OCI-LY3 (cell line): ENCODE measurements at regions not wholly inside any gene's neighbourhood (a gene's known extent, or its start where the extent isn't known, plus 50 kb on each side); places are given as distances from the start of the nearest gene placed in this dataset.

Experiments used
- H2AFZ ChIP-seq: fragments of 200-600, 300-600 bp; shearing (Covaris generic); 2 replicates; pipeline ENCODE4 v1.6.0; 2014; ENCODE audit warnings: antibody characterized with exemption, low read depth, low read length
- H3K27ac ChIP-seq: fragments of 200-600, 300-600 bp; sonication (generic); 2 replicates; pipeline ENCODE4 v1.5.1; 2014; ENCODE audit warnings: mild to moderate bottlenecking, low read length, moderate library complexity, mixed read lengths
- H3K27me3 ChIP-seq: fragments of 200-600, 300-600 bp; sonication (generic); 2 replicates; pipeline ENCODE4 v1.6.1; 2014; ENCODE audit warnings: low read depth, low read length, mixed read lengths
- H3K36me3 ChIP-seq: fragments of 200-600, 300-600 bp; sonication (generic); replicated peaks from 2 replicates; pipeline ENCODE3; 2014; ENCODE audit warnings: low read depth, low read length, mixed read lengths
- H3K4me1 ChIP-seq: fragments of 300-600, 200-600 bp; sonication (generic); 2 replicates; pipeline ENCODE4 v1.6.1; 2014; ENCODE audit warnings: low read length, mixed read lengths
- H3K4me2 ChIP-seq: fragments of 200-600, 300-600 bp; sonication (generic); 2 replicates; pipeline ENCODE4 v1.6.1; 2014; ENCODE audit warnings: low read length, mixed read lengths
- H3K4me3 ChIP-seq: fragments of 300-600, 200-600 bp; sonication (generic); 2 replicates; pipeline ENCODE4 v1.5.1; 2014; ENCODE audit warnings: antibody characterized with exemption, mild to moderate bottlenecking, low read length, moderate library complexity
- H3K79me2 ChIP-seq: fragments of 300-600, 200-600 bp; shearing (Covaris generic); 2 replicates; pipeline ENCODE4 v1.6.1; 2014; ENCODE audit warnings: mild to moderate bottlenecking, low read length, mixed read lengths
- H3K9ac ChIP-seq: fragments of 300-600, 200-600 bp; shearing (Covaris generic); 2 replicates; pipeline ENCODE4 v1.6.0; 2014; ENCODE audit warnings: mild to moderate bottlenecking, low read length, moderate library complexity
- H3K9me3 ChIP-seq: fragments of 200-600, 300-600 bp; shearing (Covaris generic); 2 replicates; pipeline ENCODE4 v1.6.1; 2014; ENCODE audit warnings: low read length, mixed read lengths; ENCODE audit not compliant: insufficient read depth
- H4K20me1 ChIP-seq: fragments of 200-600, 300-600 bp; sonication (generic); 2 replicates; pipeline ENCODE4 v1.6.1; 2016; ENCODE audit warnings: low read length, mixed read lengths; ENCODE audit not compliant: insufficient read depth
- CTCF ChIP-seq: fragments of 200-600, 300-600 bp; sonication (generic); IDR thresholded peaks from 2 replicates; pipeline ENCODE4 v1.5.1; 2014; ENCODE audit warnings: antibody characterized with exemption, low read length, low read depth
- EZH2phosphoT487 ChIP-seq: fragments of 200-600 bp; shearing (Covaris generic); IDR thresholded peaks from 2 replicates; pipeline ENCODE4 v1.6.1; 2018; ENCODE audit warnings: antibody characterized with exemption, mixed run types, low read depth

DNA sequence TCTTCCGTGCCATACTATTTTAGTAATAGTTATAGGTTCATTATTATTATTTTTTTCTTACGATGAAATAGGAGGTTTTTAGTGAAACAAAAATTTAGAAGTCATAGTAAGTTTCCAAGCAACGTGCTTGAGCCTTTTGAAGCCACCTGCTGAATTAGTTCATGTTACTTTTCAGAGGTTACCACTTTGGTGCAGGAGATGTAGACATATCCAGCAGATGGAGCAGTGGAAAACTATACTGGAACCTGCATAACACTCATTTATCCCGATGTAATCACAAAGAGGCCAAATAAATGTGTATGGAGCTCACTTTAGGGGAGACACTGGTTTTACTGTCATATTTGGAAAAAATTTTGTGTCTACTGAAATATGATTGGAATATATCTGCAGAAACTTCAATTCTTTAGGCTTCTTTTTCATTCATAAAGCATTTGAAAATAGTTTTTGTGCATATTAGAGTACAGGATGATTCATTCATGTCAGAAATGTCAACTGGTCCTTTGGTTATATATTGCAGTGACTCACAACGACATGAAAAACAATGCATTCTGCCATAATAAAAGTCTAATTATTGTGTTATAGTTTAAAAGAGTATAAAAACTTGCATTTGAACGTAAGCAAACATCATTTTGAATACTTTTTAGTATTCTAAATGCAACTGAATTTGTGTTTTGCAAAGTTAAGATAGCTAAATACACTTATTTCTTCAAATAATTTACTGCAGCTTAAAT is 2182.9 kb upstream of the TENM3 start:
- no peaks in the 10 kb centered on the region for H3K4me1 ChIP-seq
- no peak overlapping the region for H3K4me3 ChIP-seq
- no peaks in the 10 kb centered on the region for H3K27me3 ChIP-seq
- no peak overlapping the region for H2AFZ ChIP-seq
- no peak overlapping the region for H3K9ac ChIP-seq
- TF ChIP-seq CTCF (no peak), EZH2phosphoT487 (no peak)
- H3K4me2 ChIP-seq, result no peak overlapping the region
- no peak overlapping the region for H3K27ac ChIP-seq
- no peaks in the 10 kb centered on the region; the same call in 1 of the 2 replicates for H3K9me3 ChIP-seq
- no peaks in the 10 kb centered on the region for H3K79me2 ChIP-seq
- no peaks in the 10 kb centered on the region for H3K36me3 ChIP-seq
- no peaks in the 10 kb centered on the region for H4K20me1 ChIP-seq

DNA sequence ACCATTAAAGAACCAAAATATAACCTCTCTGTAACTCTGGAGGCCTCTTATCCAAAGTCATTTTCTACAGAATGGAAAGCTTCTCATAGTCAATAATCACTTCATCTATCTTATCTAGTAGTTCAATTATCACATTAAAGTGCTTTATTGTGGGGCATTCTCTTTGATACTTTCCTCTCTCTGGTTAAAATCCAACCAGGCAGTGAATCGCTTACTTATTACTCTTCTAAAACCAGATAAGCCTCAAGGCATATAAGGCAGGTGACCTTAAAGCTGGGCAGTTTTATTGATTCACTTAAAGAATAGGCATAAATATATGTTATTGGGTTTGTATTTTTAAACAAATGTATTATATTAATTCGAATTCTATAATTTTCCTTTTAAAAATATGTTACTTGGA is 2162.1 kb upstream of the TENM3 start:
- Histone ChIP-seq H3K27ac (no peak overlapping the region), H3K4me3 (no peak overlapping the region), H3K79me2 (no peaks in the 10 kb centered on the region), H4K20me1 (no peaks in the 10 kb centered on the region), H3K9me3 (no peaks in the 10 kb centered on the region), H3K27me3 (no peaks in the 10 kb centered on the region), H3K4me2 (no peak overlapping the region), H3K36me3 (no peaks in the 10 kb centered on the region), H3K4me1 (no peaks in the 10 kb centered on the region), H3K9ac (no peak overlapping the region), H2AFZ (no peak overlapping the region)
- no peak for TF ChIP-seq EZH2phosphoT487
- TF ChIP-seq CTCF, result no peak

- H3K4me2 ChIP-seq, result no peak overlapping the region
- no peaks in the 10 kb centered on the region for H3K79me2 ChIP-seq
- TF ChIP-seq CTCF, result no peak
- TF ChIP-seq EZH2phosphoT487, result no peak
- no peak overlapping the region for H3K9ac ChIP-seq
- H3K27me3 ChIP-seq, result no peaks in the 10 kb centered on the region
- H2AFZ ChIP-seq, result no peak overlapping the region
- H4K20me1 ChIP-seq, result no peaks in the 10 kb centered on the region
- no peak overlapping the region for H3K27ac ChIP-seq
- H3K4me1 ChIP-seq, result peaks cover 6% of the 10 kb centered on the region; the same call in 1 of the 2 replicates
- H3K4me3 ChIP-seq, result no peak overlapping the region
- no peaks in the 10 kb centered on the region for H3K36me3 ChIP-seq
- H3K9me3 ChIP-seq, result no peaks in the 10 kb centered on the region
These were observed 2158.6 kb upstream of the TENM3 start for GRCh38 chr4:180084561-180084960.

- no peaks in the 10 kb centered on the region for H3K79me2 ChIP-seq
- H3K4me2 ChIP-seq, result no peak overlapping the region
- H3K4me3 ChIP-seq, result no peak overlapping the region
- H4K20me1 ChIP-seq, result no peaks in the 10 kb centered on the region
- no peaks in the 10 kb centered on the region for H3K27me3 ChIP-seq
- no peaks in the 10 kb centered on the region for H3K36me3 ChIP-seq
- TF ChIP-seq CTCF (no peak), EZH2phosphoT487 (no peak)
- H3K27ac ChIP-seq, result no peak overlapping the region
- H2AFZ ChIP-seq, result no peak overlapping the region
- H3K9ac ChIP-seq, result no peak overlapping the region
- H3K9me3 ChIP-seq, result no peaks in the 10 kb centered on the region
- H3K4me1 ChIP-seq, result peaks cover 6% of the 10 kb centered on the region; the same call in 1 of the 2 replicates
These were observed 2156.6 kb upstream of the TENM3 start for GRCh38 chr4:180086480-180087190.
